ENCODE measurements at regions not wholly inside any gene's neighbourhood (a gene's known extent, or its start where the extent isn't known, plus 50 kb on each side); places are given as distances from the start of the nearest gene placed in this dataset.
A peak's percentile ranks its signal among the peaks of the same experiment; 100 is the strongest.

GRCh38 chr7:121797657-121798452 lies 75.1 kb upstream of the PTPRZ1 start:
- peak; percentile 80 for DNase-seq (ENCODE audit: low read depth)
- in situ Hi-C loops (cut with HindIII; ENCODE audit: low sequenced_read_pairs) = no loop called here
- TF ChIP-seq CTCF (IDR thresholded peaks at IDR 0.05; ENCODE audit: low read depth, low read length, missing control alignments) = no peak
- H3K4me3 ChIP-seq (ENCODE audit: low read depth, low read length) = no peak overlapping the region

GRCh38 chr7:121796936-121797656 lies 75.9 kb upstream of the PTPRZ1 start:
- in situ Hi-C loops (cut with HindIII; ENCODE audit: low sequenced_read_pairs) = no loop called here
- DNase-seq (ENCODE audit: low read depth) = no peak
- no peak overlapping the region for H3K4me3 ChIP-seq (ENCODE audit: low read depth, low read length)
- TF ChIP-seq CTCF (IDR thresholded peaks at IDR 0.05; ENCODE audit: low read depth, low read length, missing control alignments) = no peak

- no peak overlapping the region for H3K4me3 ChIP-seq (ENCODE audit: low read depth, low read length)
- in situ Hi-C loops (cut with HindIII; ENCODE audit: low sequenced_read_pairs) = no loop called here
- TF ChIP-seq CTCF (IDR thresholded peaks at IDR 0.05; ENCODE audit: low read depth, low read length, missing control alignments) = no peak
- no peak for DNase-seq (ENCODE audit: low read depth)
These were observed 76.6 kb upstream of the PTPRZ1 start for GRCh38 chr7:121796381-121796780.

GRCh38 chr7:121795736-121796135 lies 77.2 kb upstream of the PTPRZ1 start:
- no peak overlapping the region for H3K4me3 ChIP-seq (ENCODE audit: low read depth, low read length)
- TF ChIP-seq CTCF (IDR thresholded peaks at IDR 0.05; ENCODE audit: low read depth, low read length, missing control alignments) = no peak
- no peak for DNase-seq (ENCODE audit: low read depth)
- in situ Hi-C loops (cut with HindIII; ENCODE audit: low sequenced_read_pairs) = no loop called here

GRCh38 chr7:121793716-121794115 lies 79.2 kb upstream of the PTPRZ1 start:
- no peak for TF ChIP-seq CTCF (IDR thresholded peaks at IDR 0.05; ENCODE audit: low read depth, low read length, missing control alignments)
- in situ Hi-C loops (cut with HindIII; ENCODE audit: low sequenced_read_pairs) = no loop called here
- H3K4me3 ChIP-seq (ENCODE audit: low read depth, low read length) = no peak overlapping the region
- peak; percentile 18 for DNase-seq (ENCODE audit: low read depth)

GRCh38 chr7:121777672-121778071 lies 95.3 kb upstream of the PTPRZ1 start:
- no peak overlapping the region for H3K4me3 ChIP-seq (ENCODE audit: low read depth, low read length)
- no peak for TF ChIP-seq CTCF (IDR thresholded peaks at IDR 0.05; ENCODE audit: low read depth, low read length, missing control alignments)
- in situ Hi-C loops (cut with HindIII; ENCODE audit: low sequenced_read_pairs) = no loop called here
- no peak for DNase-seq (ENCODE audit: low read depth)
